ENCODE measurements at regions not wholly inside any gene's neighbourhood (a gene's known extent, or its start where the extent isn't known, plus 50 kb on each side); places are given as distances from the start of the nearest gene placed in this dataset.

DNA sequence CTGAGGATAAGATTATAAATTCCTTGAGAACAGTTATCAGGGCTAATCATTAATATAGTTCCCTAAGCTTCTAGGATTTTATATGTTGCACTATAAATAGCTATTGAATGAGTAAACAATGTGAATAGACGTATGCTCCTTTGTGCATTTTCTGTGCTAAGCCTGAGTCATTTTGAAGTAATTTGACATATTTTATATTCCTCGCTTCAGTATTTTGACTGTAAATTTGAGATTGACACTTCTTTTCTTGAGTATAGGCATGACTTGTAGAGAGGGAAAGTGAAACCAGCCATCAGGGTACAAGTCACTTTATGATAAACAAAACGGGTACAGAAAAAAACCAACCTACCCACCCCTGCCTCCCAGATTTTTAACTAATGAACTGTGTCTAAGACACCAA lies 367.7 kb upstream of the PRR16 start:
- TF ChIP-seq EZH2 (IDR thresholded peaks at IDR 0.05; ENCODE audit: insufficient read depth, poor library complexity, severe bottlenecking): no peak
- no peak for TF ChIP-seq EZH2phosphoT487 (IDR thresholded peaks at IDR 0.05; ENCODE audit: insufficient read depth, low read depth)

All from GM23248 (cell line).